Liver (tissue), 3 donors: ENCODE measurements at regions not wholly inside any gene's neighbourhood (a gene's known extent, or its start where the extent isn't known, plus 50 kb on each side); places are given as distances from the start of the nearest gene placed in this dataset.

ENCODE experiments used
- CTCF ChIP-seq: fragments of 150-350 bp; IDR thresholded peaks from 2 replicates; pipeline ENCODE4 v1.5.1; 2017; ENCODE audit warnings: improper control_type of control experiment, low read depth, low read length; ENCODE audit not compliant: missing input control
- SP1 ChIP-seq: IDR thresholded peaks from 2 replicates; pipeline ENCODE4 v1.6.1; 2018; ENCODE audit warnings: antibody characterized with exemption, mild to moderate bottlenecking
- YY1 ChIP-seq: IDR thresholded peaks from 2 replicates; pipeline ENCODE4 v1.6.1; 2016; ENCODE audit warnings: antibody characterized with exemption, mild to moderate bottlenecking
- donor health status: healthy.
- donor health status: healthy.

DNA sequence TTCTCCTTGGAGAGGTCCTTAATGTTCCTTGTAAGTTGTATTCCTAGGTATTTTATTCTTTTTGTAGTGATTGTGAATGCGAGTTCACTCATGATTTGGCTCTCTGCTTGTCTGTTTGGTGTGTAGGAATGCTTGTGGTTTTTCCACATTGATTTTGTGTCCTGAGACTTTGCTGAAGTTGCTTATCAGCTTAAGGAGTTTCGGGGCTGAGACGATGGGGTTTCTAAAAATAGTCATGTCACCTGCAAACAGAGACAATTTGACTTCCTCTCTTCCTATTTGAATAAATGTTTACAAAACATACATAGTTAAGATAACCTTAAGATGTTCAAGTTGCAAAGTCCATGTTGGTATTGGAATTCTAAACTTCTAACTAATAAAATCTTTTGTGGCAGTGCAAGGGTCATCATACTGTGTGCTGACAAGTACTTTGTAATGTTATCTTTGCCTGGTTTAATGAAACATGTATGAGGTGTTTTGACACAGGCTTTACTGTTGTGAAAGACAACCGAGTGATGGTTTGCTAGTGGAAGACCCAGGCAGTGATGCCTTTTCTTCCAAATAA is 286.2 kb downstream of the MRPS30 start:
- no peak for TF ChIP-seq SP1
- no peak for TF ChIP-seq CTCF
- no peak for TF ChIP-seq YY1
